Thoracic aorta (tissue), 2 donors: ENCODE measurements at regions not wholly inside any gene's neighbourhood (a gene's known extent, or its start where the extent isn't known, plus 50 kb on each side); places are given as distances from the start of the nearest gene placed in this dataset.
"Not testable (repeated sequence)": the region's sequence is repeated elsewhere in the genome, so short reads cannot be mapped to it uniquely, and the experiment has no call there.

Experiments used
- ATAC-seq: fragments of 150-250 bp; one replicate; pipeline ENCODE4 v1.8.0; 2017; ENCODE audit warnings: low read depth; ENCODE audit not compliant: insufficient number of reproducible peaks, low FRiP score
- DNase-seq: peaks from one replicate; pipeline ENCODE4 v3.0.0-alpha.2; 2020; ENCODE audit warnings: low spot score
- H3K27ac ChIP-seq, 2 donors: fragments of 200-600 bp; sonication (generic); 1 replicate in 1 of 2; 2 replicates in 1 of 2; pipeline ENCODE4 v1.5.1; 2016; ENCODE audit warnings: mild to moderate bottlenecking in 2 of 2, moderate library complexity in 2 of 2
- H3K27me3 ChIP-seq: fragments of 200-600 bp; sonication (generic); replicated peaks from 2 replicates; pipeline ENCODE4 v1.6.0; 2016; ENCODE audit warnings: mild to moderate bottlenecking; ENCODE audit not compliant: insufficient read depth
- H3K36me3 ChIP-seq: fragments of 200-600 bp; sonication (generic); one replicate; pipeline ENCODE4 v1.5.1; 2016
- H3K4me1 ChIP-seq, 2 donors: fragments of 200-600 bp; sonication (generic); 1 replicate in 1 of 2; 2 replicates in 1 of 2; pipeline versions ENCODE4 v1.5.1 to v1.6.0; 2016; ENCODE audit warnings: low read depth in 2 of 2, mild to moderate bottlenecking in 1 of 2; ENCODE audit not compliant: control insufficient read depth in 1 of 2
- H3K4me3 ChIP-seq: fragments of 200-600 bp; sonication (generic); 2 replicates; pipeline ENCODE4 v1.5.1; 2016; ENCODE audit warnings: mild to moderate bottlenecking
- H3K9me3 ChIP-seq: fragments of 200-600 bp; sonication (generic); 2 replicates; pipeline ENCODE4 v1.5.1; 2016
- CTCF ChIP-seq: fragments of 200-600 bp; sonication (generic); IDR thresholded peaks from one replicate; pipeline ENCODE4 v1.5.1; 2019; ENCODE audit warnings: antibody characterized with exemption

DNA sequence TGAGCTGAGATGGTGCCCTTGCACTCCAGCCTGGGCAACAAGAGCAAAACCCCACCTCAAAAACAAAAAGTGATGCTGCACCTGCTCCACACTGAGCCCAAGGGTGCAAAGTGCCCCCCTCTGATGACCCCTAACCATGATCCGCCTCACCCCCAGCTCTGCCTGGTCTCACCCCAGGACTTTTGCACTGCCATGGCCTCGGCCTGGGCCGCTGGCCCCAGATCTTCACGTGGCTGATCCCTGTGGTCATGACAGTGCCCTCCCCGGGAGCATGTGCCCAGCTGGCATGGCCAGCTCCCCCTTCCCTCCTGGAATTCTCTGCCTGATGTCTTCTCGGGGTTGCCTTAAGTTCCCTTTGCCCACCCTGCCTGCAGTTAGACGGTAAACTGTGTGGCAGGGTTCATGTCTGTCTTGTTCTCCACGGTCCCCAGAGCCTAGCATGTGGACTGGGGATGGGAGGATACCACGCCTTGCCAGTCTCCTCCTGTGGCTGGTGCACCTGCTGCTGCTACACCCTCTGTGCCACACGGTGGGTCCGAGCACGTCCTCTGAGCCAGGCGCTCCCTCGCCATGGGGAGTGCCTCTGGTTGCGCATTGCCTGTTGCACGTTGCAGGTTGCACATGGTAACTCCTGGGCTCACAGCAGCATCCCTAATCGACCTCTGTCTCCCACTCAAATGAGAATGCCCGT lies 77.4 kb upstream of the PPP1R26 start:
- ATAC-seq (no peak), DNase-seq (no peak)
- Histone ChIP-seq H3K36me3 (no peaks in the 10 kb centered on the region), H3K27me3 (no peaks in the 10 kb centered on the region), H3K4me1 (no peaks in the 10 kb centered on the region), H3K9me3 (no peaks in the 10 kb centered on the region), H3K4me3 (no peak overlapping the region), H3K27ac (no peak overlapping the region)
- TF ChIP-seq CTCF = no peak

- no peak for TF ChIP-seq CTCF
- Histone ChIP-seq H3K27ac (no peak overlapping the region), H3K27me3 (no peaks in the 10 kb centered on the region), H3K36me3 (no peaks in the 10 kb centered on the region), H3K9me3 (no peaks in the 10 kb centered on the region), H3K4me1 (no peaks in the 10 kb centered on the region), H3K4me3 (no peak overlapping the region)
- DNase-seq (no peak), ATAC-seq (no peak)
Measured at GRCh38 chr9:135402739-135403695, 76.6 kb upstream of the PPP1R26 start.

DNA sequence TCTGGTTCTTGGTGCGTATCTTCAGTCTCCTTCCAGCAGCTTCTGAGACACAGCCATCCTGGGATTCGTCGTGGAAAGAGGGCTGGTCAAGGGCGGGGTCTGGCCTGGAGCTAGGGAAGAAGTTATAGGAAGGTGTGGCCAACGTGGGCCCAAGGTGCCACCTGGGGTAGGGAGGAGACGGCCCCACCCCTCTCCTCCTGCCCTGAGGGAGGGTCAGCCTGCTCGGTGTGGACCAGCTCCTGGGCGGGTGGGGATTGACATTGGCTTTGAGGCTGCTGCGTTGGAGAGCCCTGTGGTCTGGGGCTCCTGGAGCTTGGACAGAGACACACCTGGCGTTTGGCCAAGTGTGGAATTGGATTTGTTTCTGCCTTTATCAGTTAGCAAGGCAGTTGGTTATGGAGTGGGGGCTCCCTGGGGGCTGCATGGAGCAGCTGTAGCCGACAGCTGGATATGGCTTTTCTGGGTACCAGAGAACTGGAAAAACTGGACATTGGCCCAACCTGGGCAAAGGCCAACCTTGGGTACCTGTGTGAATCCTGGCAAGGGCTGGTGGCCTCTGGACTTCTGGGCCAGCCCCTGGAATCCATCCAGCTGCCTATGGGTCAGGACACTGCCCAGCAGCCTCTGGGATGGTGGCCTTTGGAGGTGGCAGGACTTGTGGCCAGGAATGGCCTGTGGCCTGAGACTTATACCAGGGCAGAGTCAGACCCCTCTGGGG lies 75.7 kb upstream of the PPP1R26 start:
- H3K36me3 ChIP-seq = no peaks in the 10 kb centered on the region
- no peak overlapping the region for H3K4me3 ChIP-seq
- H3K9me3 ChIP-seq = no peaks in the 10 kb centered on the region
- no peak for DNase-seq
- ATAC-seq = no peak
- no peak overlapping the region for H3K27ac ChIP-seq
- no peaks in the 10 kb centered on the region for H3K27me3 ChIP-seq
- H3K4me1 ChIP-seq = no peaks in the 10 kb centered on the region
- no peak for TF ChIP-seq CTCF

GRCh38 chr9:135404451-135405144 lies 75.0 kb upstream of the PPP1R26 start:
- no peaks in the 10 kb centered on the region for H3K9me3 ChIP-seq
- DNase-seq = no peak
- ATAC-seq = no peak
- TF ChIP-seq CTCF = no peak
- no peaks in the 10 kb centered on the region for H3K27me3 ChIP-seq
- no peaks in the 10 kb centered on the region for H3K4me1 ChIP-seq
- H3K36me3 ChIP-seq = no peaks in the 10 kb centered on the region
- H3K27ac ChIP-seq = no peak overlapping the region
- no peak overlapping the region for H3K4me3 ChIP-seq

DNA sequence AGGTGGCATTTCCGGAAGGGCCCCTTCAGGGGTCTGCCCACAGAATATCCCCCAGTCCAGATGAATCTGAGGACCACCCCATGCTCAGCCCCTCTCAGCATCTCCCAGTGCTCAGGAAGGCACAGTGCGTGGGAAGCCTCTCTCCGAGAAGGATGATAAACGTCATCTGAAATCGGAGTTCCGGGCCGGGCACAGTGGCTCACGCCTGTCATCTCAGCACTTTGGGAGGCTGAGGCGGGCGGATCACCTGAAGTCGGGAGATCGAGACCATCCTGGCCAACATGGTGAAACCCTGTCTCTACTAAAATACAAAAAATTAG lies 74.5 kb upstream of the PPP1R26 start:
- not testable (repeated sequence) for ATAC-seq, DNase-seq

More for the DNA sequence above, 74.5 kb upstream of the PPP1R26 start:
- H3K9me3 ChIP-seq, H3K36me3 ChIP-seq, H3K27ac ChIP-seq, H3K4me1 ChIP-seq, H3K4me3 ChIP-seq, H3K27me3 ChIP-seq: not testable (repeated sequence)
